ENCODE measurements at regions not wholly inside any gene's neighbourhood (a gene's known extent, or its start where the extent isn't known, plus 50 kb on each side); places are given as distances from the start of the nearest gene placed in this dataset.

GRCh38 chr1:229199261-229200243, 71.4 kb upstream of the RAB4A start:
- Histone ChIP-seq H3K27ac (ENCODE audit: poor library complexity, severe bottlenecking) (no peak overlapping the region), H3K4me1 (ENCODE audit: insufficient read depth, poor library complexity, severe bottlenecking) (no peaks in the 10 kb centered on the region), H3K9me3 (ENCODE audit: severe bottlenecking) (no peaks in the 10 kb centered on the region), H3K4me3 (ENCODE audit: severe bottlenecking) (no peak overlapping the region), H3K36me3 (ENCODE audit: low read depth) (no peaks in the 10 kb centered on the region), H3K27me3 (ENCODE audit: insufficient read depth, poor library complexity, severe bottlenecking) (no peaks in the 10 kb centered on the region)
- ATAC-seq (ENCODE audit: low read depth) (no peak), DNase-seq (ENCODE audit: low spot score) (no peak)
- no peak for TF ChIP-seq CTCF (IDR thresholded peaks at IDR 0.05; ENCODE audit: poor library complexity, severe bottlenecking)

- Histone ChIP-seq H3K4me1 (ENCODE audit: insufficient read depth, poor library complexity, severe bottlenecking) (no peaks in the 10 kb centered on the region), H3K27ac (ENCODE audit: poor library complexity, severe bottlenecking) (no peak overlapping the region), H3K4me3 (ENCODE audit: severe bottlenecking) (no peak overlapping the region), H3K36me3 (ENCODE audit: low read depth) (no peaks in the 10 kb centered on the region), H3K9me3 (ENCODE audit: severe bottlenecking) (no peaks in the 10 kb centered on the region), H3K27me3 (ENCODE audit: insufficient read depth, poor library complexity, severe bottlenecking) (no peaks in the 10 kb centered on the region)
- TF ChIP-seq CTCF (IDR thresholded peaks at IDR 0.05; ENCODE audit: poor library complexity, severe bottlenecking): no peak
- ATAC-seq (ENCODE audit: low read depth): no peak
- DNase-seq (ENCODE audit: low spot score): no peak
Measured at GRCh38 chr1:229203030-229203751, 67.7 kb upstream of the RAB4A start.

- Histone ChIP-seq H3K27ac (ENCODE audit: poor library complexity, severe bottlenecking) (no peak overlapping the region), H3K9me3 (ENCODE audit: severe bottlenecking) (no peaks in the 10 kb centered on the region), H3K4me3 (ENCODE audit: severe bottlenecking) (no peak overlapping the region), H3K36me3 (ENCODE audit: low read depth) (no peaks in the 10 kb centered on the region), H3K4me1 (ENCODE audit: insufficient read depth, poor library complexity, severe bottlenecking) (no peaks in the 10 kb centered on the region), H3K27me3 (ENCODE audit: insufficient read depth, poor library complexity, severe bottlenecking) (no peaks in the 10 kb centered on the region)
- DNase-seq (ENCODE audit: low spot score): no peak
- ATAC-seq (ENCODE audit: low read depth): no peak
- TF ChIP-seq CTCF (IDR thresholded peaks at IDR 0.05; ENCODE audit: poor library complexity, severe bottlenecking): no peak
Measured at GRCh38 chr1:229203991-229204632, 66.8 kb upstream of the RAB4A start.

GRCh38 chr1:229204921-229205777, 65.8 kb upstream of the RAB4A start:
- TF ChIP-seq CTCF (IDR thresholded peaks at IDR 0.05; ENCODE audit: poor library complexity, severe bottlenecking): no peak
- Histone ChIP-seq H3K36me3 (ENCODE audit: low read depth) (no peaks in the 10 kb centered on the region), H3K9me3 (ENCODE audit: severe bottlenecking) (no peaks in the 10 kb centered on the region), H3K4me1 (ENCODE audit: insufficient read depth, poor library complexity, severe bottlenecking) (no peaks in the 10 kb centered on the region), H3K4me3 (ENCODE audit: severe bottlenecking) (no peak overlapping the region), H3K27ac (ENCODE audit: poor library complexity, severe bottlenecking) (no peak overlapping the region), H3K27me3 (ENCODE audit: insufficient read depth, poor library complexity, severe bottlenecking) (no peaks in the 10 kb centered on the region)
- DNase-seq (ENCODE audit: low spot score) (no peak), ATAC-seq (ENCODE audit: low read depth) (no peak)

All from RWPE2 (cell line).